Sigmoid colon (tissue), 4 donors: ENCODE measurements at regions not wholly inside any gene's neighbourhood (a gene's known extent, or its start where the extent isn't known, plus 50 kb on each side); places are given as distances from the start of the nearest gene placed in this dataset.

Experiments used
- POLR2A ChIP-seq, 2 donors: fragments of 450-650 bp; IDR thresholded peaks; one replicate each; pipeline ENCODE4 v1.6.1; 2016; ENCODE audit warnings: antibody characterized with exemption in 2 of 2, mild to moderate bottlenecking in 2 of 2, moderate library complexity in 2 of 2
- POLR2AphosphoS5 ChIP-seq, 4 donors: sonication (generic); formaldehyde crosslinking; IDR thresholded peaks; one replicate each; pipeline ENCODE4 v1.6.1; 2017; ENCODE audit warnings: antibody characterized with exemption in 4 of 4
- TF ChIP-seq, protein P1 (sequence below), 4 experiments: fragments of 450-650 bp in 3 of 4; fragments of 200-600 bp in 1 of 4; IDR thresholded peaks; one replicate each; pipeline ENCODE4 v1.5.1; 2016 to 2019; ENCODE audit warnings: antibody characterized with exemption in 4 of 4, mild to moderate bottlenecking in 3 of 4, moderate library complexity in 2 of 4

DNA sequence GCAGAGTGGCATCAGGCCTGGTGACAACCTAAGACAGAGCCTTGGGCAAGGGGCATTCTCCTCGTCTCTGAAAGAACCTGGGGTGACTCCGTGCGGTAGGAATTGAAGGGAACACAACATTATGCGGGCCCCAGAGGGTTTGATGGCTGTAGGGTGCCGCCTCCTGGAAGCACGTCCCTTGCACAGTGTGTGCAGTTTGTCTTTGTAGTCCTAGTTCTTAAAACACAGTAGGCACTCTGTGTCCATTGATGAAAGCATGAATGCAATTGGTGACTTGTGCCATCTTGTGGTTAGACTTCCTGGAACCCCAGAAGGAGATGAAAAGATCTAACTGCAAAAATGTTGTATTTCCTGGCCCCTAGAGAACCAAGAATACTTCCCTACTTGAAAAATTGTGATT, 279.8 kb downstream of the UTP18 start:
- TF ChIP-seq POLR2AphosphoS5 (IDR thresholded peaks at IDR 0.05): no peak
- TF ChIP-seq, protein P1, sequence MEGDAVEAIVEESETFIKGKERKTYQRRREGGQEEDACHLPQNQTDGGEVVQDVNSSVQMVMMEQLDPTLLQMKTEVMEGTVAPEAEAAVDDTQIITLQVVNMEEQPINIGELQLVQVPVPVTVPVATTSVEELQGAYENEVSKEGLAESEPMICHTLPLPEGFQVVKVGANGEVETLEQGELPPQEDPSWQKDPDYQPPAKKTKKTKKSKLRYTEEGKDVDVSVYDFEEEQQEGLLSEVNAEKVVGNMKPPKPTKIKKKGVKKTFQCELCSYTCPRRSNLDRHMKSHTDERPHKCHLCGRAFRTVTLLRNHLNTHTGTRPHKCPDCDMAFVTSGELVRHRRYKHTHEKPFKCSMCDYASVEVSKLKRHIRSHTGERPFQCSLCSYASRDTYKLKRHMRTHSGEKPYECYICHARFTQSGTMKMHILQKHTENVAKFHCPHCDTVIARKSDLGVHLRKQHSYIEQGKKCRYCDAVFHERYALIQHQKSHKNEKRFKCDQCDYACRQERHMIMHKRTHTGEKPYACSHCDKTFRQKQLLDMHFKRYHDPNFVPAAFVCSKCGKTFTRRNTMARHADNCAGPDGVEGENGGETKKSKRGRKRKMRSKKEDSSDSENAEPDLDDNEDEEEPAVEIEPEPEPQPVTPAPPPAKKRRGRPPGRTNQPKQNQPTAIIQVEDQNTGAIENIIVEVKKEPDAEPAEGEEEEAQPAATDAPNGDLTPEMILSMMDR (IDR thresholded peaks at IDR 0.05): no peak
- no peak for TF ChIP-seq POLR2A (IDR thresholded peaks at IDR 0.05)
